Astrocyte (in vitro differentiated cells and primary cell): ENCODE measurements at regions not wholly inside any gene's neighbourhood (a gene's known extent, or its start where the extent isn't known, plus 50 kb on each side); places are given as distances from the start of the nearest gene placed in this dataset.

ENCODE experiments used
- DNase-seq: peaks from one replicate; pipeline ENCODE4 v3.0.0-alpha.2; 2010; ENCODE audit warnings: low read depth
- FAIRE-seq: peaks from 2 replicates; lab custom pipeline; 2011; peaks lifted over from hg19 to GRCh38; lab: Jason Lieb, UNC
- H2AFZ ChIP-seq: 2 replicates; pipeline ENCODE4 v1.6.0; 2012; ENCODE audit warnings: low read depth, low read length, inconsistent platforms
- H3K27ac ChIP-seq: 2 replicates; pipeline ENCODE4 v1.5.1; 2011; ENCODE audit warnings: low read depth, low read length, inconsistent platforms
- H3K27me3 ChIP-seq: 2 replicates; pipeline ENCODE4 v1.6.0; 2011; ENCODE audit warnings: low read length, inconsistent platforms; ENCODE audit not compliant: insufficient read depth
- H3K36me3 ChIP-seq: 2 replicates; pipeline ENCODE4 v1.5.1; 2011; ENCODE audit warnings: low read length, inconsistent platforms; ENCODE audit not compliant: insufficient read depth
- H3K4me1 ChIP-seq: 2 replicates; pipeline ENCODE4 v1.5.1; 2011; ENCODE audit warnings: low read length, inconsistent platforms; ENCODE audit not compliant: insufficient read depth
- H3K4me2 ChIP-seq: 2 replicates; pipeline ENCODE4 v1.6.0; 2012; ENCODE audit warnings: low read length, inconsistent platforms
- H3K4me3 ChIP-seq: 2 replicates; pipeline ENCODE4 v1.5.1; 2011; ENCODE audit warnings: low read depth, mild to moderate bottlenecking, low read length, inconsistent platforms; ENCODE audit not compliant: insufficient read depth
- H3K79me2 ChIP-seq: 2 replicates; pipeline ENCODE4 v1.6.0; 2012; ENCODE audit warnings: mild to moderate bottlenecking, low read length, inconsistent platforms; ENCODE audit not compliant: insufficient read depth
- H3K9ac ChIP-seq: 2 replicates; pipeline ENCODE4 v1.6.0; 2012; ENCODE audit warnings: mild to moderate bottlenecking, low read length, inconsistent platforms
- H3K9me3 ChIP-seq: 2 replicates; pipeline ENCODE4 v1.5.1; 2012; ENCODE audit warnings: low read depth, mild to moderate bottlenecking, low read length, inconsistent platforms; ENCODE audit not compliant: insufficient read depth
- H4K20me1 ChIP-seq: 2 replicates; pipeline ENCODE4 v1.6.0; 2012; ENCODE audit warnings: low read length, inconsistent platforms; ENCODE audit not compliant: insufficient read depth
- H3K27ac Mint-ChIP-seq: one replicate; pipeline ENCODE4 v1.8.0; 2021; ENCODE audit warnings: mild to moderate bottlenecking, mixed read lengths; ENCODE audit not compliant: unreplicated experiment
- H3K27me3 Mint-ChIP-seq: one replicate; pipeline ENCODE4 v1.8.0; 2021; ENCODE audit warnings: low read depth, mixed read lengths; ENCODE audit not compliant: unreplicated experiment
- H3K36me3 Mint-ChIP-seq: one replicate; pipeline ENCODE4 v1.8.0; 2021; ENCODE audit warnings: low read depth, mixed read lengths; ENCODE audit not compliant: unreplicated experiment
- H3K4me1 Mint-ChIP-seq: one replicate; pipeline ENCODE4 v1.8.0; 2021; ENCODE audit warnings: low read depth, mixed read lengths; ENCODE audit not compliant: unreplicated experiment
- H3K4me3 Mint-ChIP-seq: one replicate; pipeline ENCODE4 v1.8.0; 2021; ENCODE audit warnings: mild to moderate bottlenecking, moderate library complexity, mixed read lengths; ENCODE audit not compliant: unreplicated experiment
- H3K9me3 Mint-ChIP-seq: one replicate; pipeline ENCODE4 v1.8.0; 2021; ENCODE audit warnings: mild to moderate bottlenecking, mixed read lengths; ENCODE audit not compliant: unreplicated experiment
- CTCF ChIP-seq: IDR thresholded peaks from 2 replicates; pipeline ENCODE4 v1.5.1; 2011; ENCODE audit warnings: low read depth, mild to moderate bottlenecking, inconsistent platforms, low read length, moderate library complexity; ENCODE audit not compliant: insufficient read depth
- EZH2 ChIP-seq: IDR thresholded peaks from 2 replicates; pipeline ENCODE4 v1.6.1; 2012; ENCODE audit warnings: mild to moderate bottlenecking, low read length, inconsistent platforms; ENCODE audit not compliant: insufficient read depth

- Histone ChIP-seq H2AFZ (no peak overlapping the region), H3K36me3 (no peaks in the 10 kb centered on the region), H3K4me1 (no peaks in the 10 kb centered on the region), H3K9me3 (no peaks in the 10 kb centered on the region), H3K9ac (no peak overlapping the region), H3K27me3 (peaks cover 2% of the 10 kb centered on the region), H3K79me2 (no peaks in the 10 kb centered on the region), H3K4me3 (no peak overlapping the region), H3K4me2 (no peak overlapping the region), H3K27ac (no peak overlapping the region), H4K20me1 (no peaks in the 10 kb centered on the region)
- Mint-ChIP-seq H3K4me1 (no peaks in the 10 kb centered on the region), H3K4me3 (no peak overlapping the region), H3K27me3 (peaks cover 29% of the 10 kb centered on the region), H3K9me3 (no peaks in the 10 kb centered on the region), H3K36me3 (no peaks in the 10 kb centered on the region), H3K27ac (no peak overlapping the region)
- DNase-seq: no peak
- FAIRE-seq: no peak
- TF ChIP-seq CTCF: no peak
- no peak for TF ChIP-seq EZH2
These were observed 68.4 kb upstream of the TOPAZ1 start for GRCh38 chr3:44173263-44173662.

- Histone ChIP-seq H3K36me3 (no peaks in the 10 kb centered on the region), H3K4me1 (no peaks in the 10 kb centered on the region), H2AFZ (no peak overlapping the region), H4K20me1 (no peaks in the 10 kb centered on the region), H3K27ac (no peak overlapping the region), H3K9me3 (no peaks in the 10 kb centered on the region), H3K4me3 (no peak overlapping the region), H3K4me2 (no peak overlapping the region), H3K27me3 (peaks cover 4% of the 10 kb centered on the region), H3K79me2 (no peaks in the 10 kb centered on the region), H3K9ac (no peak overlapping the region)
- Mint-ChIP-seq H3K4me1 (no peaks in the 10 kb centered on the region), H3K27ac (no peak overlapping the region), H3K36me3 (no peaks in the 10 kb centered on the region), H3K4me3 (no peak overlapping the region), H3K27me3 (peaks cover 12% of the 10 kb centered on the region), H3K9me3 (no peaks in the 10 kb centered on the region)
- TF ChIP-seq EZH2: no peak
- no peak for DNase-seq
- FAIRE-seq: no peak
These were observed 66.6 kb upstream of the TOPAZ1 start for GRCh38 chr3:44175070-44175469.

- Mint-ChIP-seq H3K4me1 (no peaks in the 10 kb centered on the region), H3K27me3 (peaks cover 4% of the 10 kb centered on the region), H3K4me3 (no peak overlapping the region), H3K36me3 (no peaks in the 10 kb centered on the region), H3K9me3 (no peaks in the 10 kb centered on the region), H3K27ac (no peak overlapping the region)
- Histone ChIP-seq H3K4me3 (no peak overlapping the region), H3K4me2 (no peak overlapping the region), H3K27me3 (peaks cover 7% of the 10 kb centered on the region), H4K20me1 (no peaks in the 10 kb centered on the region), H3K36me3 (no peaks in the 10 kb centered on the region), H3K9ac (no peak overlapping the region), H2AFZ (no peak overlapping the region), H3K79me2 (no peaks in the 10 kb centered on the region), H3K27ac (no peak overlapping the region), H3K9me3 (no peaks in the 10 kb centered on the region), H3K4me1 (no peaks in the 10 kb centered on the region)
- FAIRE-seq (no peak), DNase-seq (no peak)
- TF ChIP-seq CTCF: no peak
These were observed 62.4 kb upstream of the TOPAZ1 start for GRCh38 chr3:44179246-44179645.
